KMS-11 (cell line): ENCODE measurements at regions not wholly inside any gene's neighbourhood (a gene's known extent, or its start where the extent isn't known, plus 50 kb on each side); places are given as distances from the start of the nearest gene placed in this dataset.

Source experiments
- H2AFZ ChIP-seq: fragments of 200-600 bp; sonication (generic); 2 replicates; pipeline ENCODE4 v1.6.1; 2016; ENCODE audit warnings: antibody characterized with exemption, mixed run types, low read depth
- H3K27ac ChIP-seq: fragments of 200-600 bp; sonication (generic); 2 replicates; pipeline ENCODE4 v1.6.1; 2016; ENCODE audit warnings: mild to moderate bottlenecking, mixed run types
- H3K27me3 ChIP-seq: fragments of 200-600 bp; sonication (generic); 2 replicates; pipeline ENCODE4 v1.6.1; 2017; ENCODE audit warnings: mild to moderate bottlenecking, low read depth, mixed run types, moderate library complexity; ENCODE audit not compliant: insufficient read depth
- H3K36me3 ChIP-seq: fragments of 200-600 bp; sonication (generic); 2 replicates; pipeline ENCODE4 v1.6.1; 2017; ENCODE audit warnings: mild to moderate bottlenecking, mixed run types; ENCODE audit not compliant: insufficient read depth
- H3K4me1 ChIP-seq: fragments of 200-600 bp; sonication (generic); 2 replicates; pipeline ENCODE4 v1.6.1; 2016; ENCODE audit warnings: mild to moderate bottlenecking, low read depth, mixed run types; ENCODE audit not compliant: poor library complexity, severe bottlenecking
- H3K4me2 ChIP-seq: fragments of 200-600 bp; sonication (generic); 2 replicates; pipeline ENCODE4 v1.7.0; 2016; ENCODE audit warnings: mild to moderate bottlenecking, mixed run types
- H3K4me3 ChIP-seq: fragments of 200-600 bp; sonication (generic); IDR thresholded peaks from 2 replicates; pipeline ENCODE4 v1.6.1; 2017; ENCODE audit warnings: low read depth, low read length, mixed read lengths; ENCODE audit not compliant: insufficient read depth
- H3K79me2 ChIP-seq: fragments of 200-600 bp; sonication (generic); 2 replicates; pipeline ENCODE4 v1.6.1; 2016; ENCODE audit warnings: low read depth, mixed run types; ENCODE audit not compliant: insufficient read depth
- H3K9ac ChIP-seq: fragments of 200-600 bp; sonication (generic); 2 replicates; pipeline ENCODE4 v1.6.1; 2016; ENCODE audit warnings: mild to moderate bottlenecking, mixed run types
- H4K20me1 ChIP-seq: fragments of 200-600 bp; sonication (generic); 2 replicates; pipeline ENCODE4 v1.6.1; 2016; ENCODE audit warnings: mild to moderate bottlenecking, mixed run types; ENCODE audit not compliant: insufficient read depth
- TF ChIP-seq, protein P1 (sequence below): fragments of 200-600 bp; sonication (generic); conservative IDR thresholded peaks from 2 replicates; pipeline ENCODE4 v1.6.1; 2017; ENCODE audit warnings: low read depth, mild to moderate bottlenecking, antibody characterized with exemption, low read length, moderate library complexity, mixed read lengths

DNA sequence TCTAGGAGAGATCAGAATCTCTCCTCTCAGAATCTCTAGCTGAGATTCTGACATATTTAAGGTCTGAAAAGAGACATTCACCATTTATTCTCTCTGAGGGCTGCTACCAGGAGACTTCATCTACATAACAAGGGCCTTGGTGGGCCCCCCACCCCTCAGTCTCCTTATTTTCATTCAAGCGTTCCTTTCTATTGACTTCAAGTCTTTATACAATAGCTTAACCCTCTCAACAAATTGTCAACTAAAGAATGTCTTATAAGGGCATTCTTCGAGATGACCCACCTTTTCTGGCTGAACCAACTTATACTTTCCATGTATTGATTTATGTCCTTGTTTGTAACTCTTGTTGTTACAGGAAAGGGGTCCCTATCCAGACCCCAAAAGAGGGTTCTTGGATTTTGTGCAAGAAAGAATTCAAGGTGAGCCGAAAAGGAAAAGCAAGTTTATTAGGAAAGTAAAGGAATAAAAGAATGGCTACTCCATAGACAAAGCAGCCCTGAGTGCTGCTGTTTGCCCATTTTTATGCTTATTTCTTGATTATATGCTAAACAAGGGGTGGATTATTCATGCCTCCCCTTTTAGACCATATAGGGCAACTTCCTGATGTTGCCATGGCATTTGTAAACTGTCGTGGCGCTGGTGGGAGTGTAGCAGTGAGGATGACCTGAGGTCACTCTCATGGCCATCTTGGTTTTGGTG, 209.5 kb upstream of the ALCAM start:
- Histone ChIP-seq H3K27me3 (no peaks in the 10 kb centered on the region), H3K9ac (no peak overlapping the region), H3K36me3 (no peaks in the 10 kb centered on the region), H2AFZ (no peak overlapping the region), H3K4me2 (no peak overlapping the region), H3K4me3 (no peak overlapping the region), H3K27ac (no peak overlapping the region), H4K20me1 (no peaks in the 10 kb centered on the region), H3K4me1 (no peaks in the 10 kb centered on the region), H3K79me2 (no peaks in the 10 kb centered on the region)
- TF ChIP-seq, protein P1, sequence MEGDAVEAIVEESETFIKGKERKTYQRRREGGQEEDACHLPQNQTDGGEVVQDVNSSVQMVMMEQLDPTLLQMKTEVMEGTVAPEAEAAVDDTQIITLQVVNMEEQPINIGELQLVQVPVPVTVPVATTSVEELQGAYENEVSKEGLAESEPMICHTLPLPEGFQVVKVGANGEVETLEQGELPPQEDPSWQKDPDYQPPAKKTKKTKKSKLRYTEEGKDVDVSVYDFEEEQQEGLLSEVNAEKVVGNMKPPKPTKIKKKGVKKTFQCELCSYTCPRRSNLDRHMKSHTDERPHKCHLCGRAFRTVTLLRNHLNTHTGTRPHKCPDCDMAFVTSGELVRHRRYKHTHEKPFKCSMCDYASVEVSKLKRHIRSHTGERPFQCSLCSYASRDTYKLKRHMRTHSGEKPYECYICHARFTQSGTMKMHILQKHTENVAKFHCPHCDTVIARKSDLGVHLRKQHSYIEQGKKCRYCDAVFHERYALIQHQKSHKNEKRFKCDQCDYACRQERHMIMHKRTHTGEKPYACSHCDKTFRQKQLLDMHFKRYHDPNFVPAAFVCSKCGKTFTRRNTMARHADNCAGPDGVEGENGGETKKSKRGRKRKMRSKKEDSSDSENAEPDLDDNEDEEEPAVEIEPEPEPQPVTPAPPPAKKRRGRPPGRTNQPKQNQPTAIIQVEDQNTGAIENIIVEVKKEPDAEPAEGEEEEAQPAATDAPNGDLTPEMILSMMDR, result no peak

GRCh38 chr3:105157766-105158085, 209.0 kb upstream of the ALCAM start:
- no peak overlapping the region for H3K27ac ChIP-seq
- H3K27me3 ChIP-seq, result no peaks in the 10 kb centered on the region
- H3K9ac ChIP-seq, result no peak overlapping the region
- H3K36me3 ChIP-seq, result no peaks in the 10 kb centered on the region
- H3K79me2 ChIP-seq, result no peaks in the 10 kb centered on the region
- H2AFZ ChIP-seq, result no peak overlapping the region
- no peaks in the 10 kb centered on the region for H3K4me1 ChIP-seq
- H4K20me1 ChIP-seq, result no peaks in the 10 kb centered on the region
- no peak overlapping the region for H3K4me2 ChIP-seq
- TF ChIP-seq, protein P1, result no peak
- no peak overlapping the region for H3K4me3 ChIP-seq

DNA sequence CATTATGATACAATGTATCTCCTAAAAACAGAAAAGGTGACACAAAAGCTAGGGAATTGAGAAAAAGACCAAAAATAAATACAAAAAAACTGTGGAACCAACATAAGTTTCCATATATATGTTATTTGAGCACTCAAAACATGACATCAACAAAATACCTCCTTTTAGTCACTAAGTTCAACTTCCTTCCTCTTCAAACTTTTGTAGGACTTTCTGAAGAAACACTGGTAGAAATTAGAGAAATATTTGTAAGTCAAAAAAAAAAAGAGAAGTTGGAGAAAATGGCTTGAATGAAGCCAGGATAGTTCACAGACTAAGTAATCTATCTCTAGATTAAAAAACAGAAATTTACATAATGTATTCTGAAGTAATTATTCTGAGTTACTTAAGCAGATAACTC, 208.4 kb upstream of the ALCAM start:
- Histone ChIP-seq H3K79me2 (no peaks in the 10 kb centered on the region), H2AFZ (no peak overlapping the region), H3K36me3 (no peaks in the 10 kb centered on the region), H3K27ac (no peak overlapping the region), H3K4me3 (no peak overlapping the region), H3K9ac (no peak overlapping the region), H3K27me3 (no peaks in the 10 kb centered on the region), H3K4me1 (no peaks in the 10 kb centered on the region), H4K20me1 (no peaks in the 10 kb centered on the region), H3K4me2 (no peak overlapping the region)
- TF ChIP-seq, protein P1, result no peak

- TF ChIP-seq, protein P1, result no peak
- Histone ChIP-seq H3K4me2 (no peak overlapping the region), H3K36me3 (no peaks in the 10 kb centered on the region), H3K27me3 (no peaks in the 10 kb centered on the region), H3K9ac (no peak overlapping the region), H3K4me3 (no peak overlapping the region), H3K79me2 (no peaks in the 10 kb centered on the region), H2AFZ (no peak overlapping the region), H3K4me1 (no peaks in the 10 kb centered on the region), H3K27ac (no peak overlapping the region), H4K20me1 (no peaks in the 10 kb centered on the region)
These were observed 204.3 kb upstream of the ALCAM start for GRCh38 chr3:105162448-105162847.
